Panc1 (cell line): ENCODE measurements at regions not wholly inside any gene's neighbourhood (a gene's known extent, or its start where the extent isn't known, plus 50 kb on each side); places are given as distances from the start of the nearest gene placed in this dataset.

Experiments
- ATAC-seq: fragments of 200-7000 bp; cut with Tn5 transposase; 2 replicates; pipeline ENCODE4 v1.9.1; 2020; ENCODE audit warnings: mild to moderate bottlenecking, moderate library complexity
- BruUV-seq: library from RNA; stranded (reverse); fragments of 400-500 nt; replicated peaks from 2 replicates; lab custom pipeline; 2021; lab: Mats Ljungman, UMichigan
- CTCF ChIA-PET: fragments of 300-600 bp; sonication (Branson Sonifier 250); formaldehyde crosslinking; loops from one replicate; lab custom pipeline; 2022; ENCODE audit warnings: antibody characterized with exemption; lab: Charles Lee
- POLR2A ChIA-PET: fragments of 300-600 bp; sonication (Branson Sonifier 250); formaldehyde crosslinking; loops from one replicate; lab custom pipeline; 2022; ENCODE audit warnings: antibody characterized with exemption; lab: Charles Lee
- DNase-seq: peaks from one replicate; pipeline ENCODE4 v3.0.0-alpha.2; 2010; ENCODE audit warnings: low read depth, low spot score
- H3K27ac ChIP-seq: 2 replicates; pipeline ENCODE4 v1.5.1; 2011; ENCODE audit warnings: mild to moderate bottlenecking, low read length, inconsistent platforms
- H3K27me3 ChIP-seq: fragments of 200-500 bp; sonication (Bioruptor generic); 2 replicates; pipeline ENCODE4 v1.6.0; 2014; ENCODE audit warnings: low read length, inconsistent platforms; ENCODE audit not compliant: control insufficient read depth, insufficient read depth
- H3K36me3 ChIP-seq: fragments of 200-500 bp; sonication (Bioruptor generic); 2 replicates; pipeline ENCODE4 v1.5.1; 2014; ENCODE audit warnings: inconsistent platforms, mild to moderate bottlenecking, low read length, moderate library complexity; ENCODE audit not compliant: control insufficient read depth, insufficient read depth
- H3K4me1 ChIP-seq: 2 replicates; pipeline ENCODE4 v1.5.1; 2011; ENCODE audit warnings: inconsistent platforms, mild to moderate bottlenecking, low read length, moderate library complexity; ENCODE audit not compliant: control insufficient read depth, insufficient read depth
- H3K4me3 ChIP-seq, 2 experiments: 2 replicates each; pipeline ENCODE4 v1.5.1; 2011 to 2012; ENCODE audit warnings: low read depth in 2 of 2, low read length in 2 of 2, mild to moderate bottlenecking in 2 of 2, inconsistent platforms in 1 of 2, moderate library complexity in 1 of 2
- H3K9me3 ChIP-seq: fragments of 200-500 bp; sonication (Bioruptor generic); 2 replicates; pipeline ENCODE4 v1.5.1; 2014; ENCODE audit warnings: low read depth, mild to moderate bottlenecking, inconsistent platforms, low read length, moderate library complexity; ENCODE audit not compliant: control insufficient read depth, insufficient read depth
- POLR2AphosphoS5 ChIP-seq: IDR thresholded peaks from 2 replicates; pipeline ENCODE4 v1.6.1; 2012; ENCODE audit warnings: mild to moderate bottlenecking, low read depth, low read length, moderate library complexity
- SIN3A ChIP-seq: IDR thresholded peaks from 2 replicates; pipeline ENCODE4 v1.6.1; 2012; ENCODE audit warnings: low read depth, mild to moderate bottlenecking, low read length, moderate library complexity, borderline replicate concordance; ENCODE audit not compliant: insufficient read depth
- TCF7L2 ChIP-seq: IDR thresholded peaks from 2 replicates; pipeline ENCODE4 v1.6.1; 2011; ENCODE audit warnings: mild to moderate bottlenecking, low read depth, low read length, inconsistent platforms
- in situ Hi-C: cut with HindIII; loops from 2 replicates; pipeline ENCODE4 v1.10.0; 2016; ENCODE audit warnings: low sequenced_read_pairs, low pct_unique_long_range_greater_than_20kb
- intact Hi-C: fragments of 100-400 bp; cut with micrococcal nuclease; formaldehyde crosslinking; loops from one replicate; pipeline ENCODE4 v1.10.0; 2022; ENCODE audit not compliant: unreplicated experiment
- TF ChIP-seq, protein P1 (sequence below): fragments of 450-650 bp; IDR thresholded peaks from 2 replicates; pipeline ENCODE4 v1.5.1; 2017; ENCODE audit warnings: mild to moderate bottlenecking
- TF ChIP-seq, protein P2 (sequence below), 2 experiments: IDR thresholded peaks; 2 replicates each; pipeline ENCODE4 v1.6.1; 2011 to 2012; ENCODE audit warnings: low read depth in 2 of 2, control low read depth in 1 of 2, low read length in 1 of 2, mild to moderate bottlenecking in 1 of 2, moderate library complexity in 1 of 2; ENCODE audit not compliant: insufficient read depth in 1 of 2

DNA sequence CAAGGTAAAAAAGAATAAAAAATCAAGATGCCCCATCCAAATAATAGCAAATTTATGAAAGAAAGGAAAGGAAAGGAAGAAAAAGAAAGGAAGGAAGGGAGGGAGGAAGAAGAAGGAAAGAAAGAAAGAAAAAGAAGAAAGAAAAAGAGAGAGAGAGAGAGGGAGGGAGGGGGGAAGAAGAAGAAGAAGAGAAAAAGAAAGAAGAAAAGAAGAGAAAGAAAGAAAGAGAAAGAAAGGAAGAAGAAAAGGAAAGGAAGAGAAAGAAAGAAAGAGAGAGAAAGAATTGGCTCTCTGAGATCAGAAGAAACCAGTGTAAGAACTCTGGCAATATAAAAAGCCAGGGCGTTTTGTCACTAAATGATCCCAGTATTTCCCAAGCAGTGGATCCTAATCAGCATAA lies 401.7 kb downstream of the EPHA7 start:
- ChIA-PET CTCF (interaction anchor here (1.0 kb wide), 1 partner anchor 190 kb away, joined by 4 read pairs; no protein-coding TSS in a partner anchor), POLR2A (no interaction called here)
- H3K9me3 ChIP-seq: no peaks in the 10 kb centered on the region
- no peaks in the 10 kb centered on the region for H3K36me3 ChIP-seq
- no peak for ATAC-seq
- H3K27ac ChIP-seq: no peak overlapping the region
- no peaks in the 10 kb centered on the region for H3K27me3 ChIP-seq
- in situ Hi-C loops (no loop called here), intact Hi-C loops (no loop called here)
- H3K4me1 ChIP-seq: no peaks in the 10 kb centered on the region
- no TSS peak for BruUV-seq
- DNase-seq: no peak
- no peak for TF ChIP-seq TCF7L2
- H3K4me3 ChIP-seq: no peak overlapping the region

- in situ Hi-C loops (no loop called here), intact Hi-C loops (no loop called here)
- TF ChIP-seq TCF7L2: no peak
- TF ChIP-seq, protein P1, sequence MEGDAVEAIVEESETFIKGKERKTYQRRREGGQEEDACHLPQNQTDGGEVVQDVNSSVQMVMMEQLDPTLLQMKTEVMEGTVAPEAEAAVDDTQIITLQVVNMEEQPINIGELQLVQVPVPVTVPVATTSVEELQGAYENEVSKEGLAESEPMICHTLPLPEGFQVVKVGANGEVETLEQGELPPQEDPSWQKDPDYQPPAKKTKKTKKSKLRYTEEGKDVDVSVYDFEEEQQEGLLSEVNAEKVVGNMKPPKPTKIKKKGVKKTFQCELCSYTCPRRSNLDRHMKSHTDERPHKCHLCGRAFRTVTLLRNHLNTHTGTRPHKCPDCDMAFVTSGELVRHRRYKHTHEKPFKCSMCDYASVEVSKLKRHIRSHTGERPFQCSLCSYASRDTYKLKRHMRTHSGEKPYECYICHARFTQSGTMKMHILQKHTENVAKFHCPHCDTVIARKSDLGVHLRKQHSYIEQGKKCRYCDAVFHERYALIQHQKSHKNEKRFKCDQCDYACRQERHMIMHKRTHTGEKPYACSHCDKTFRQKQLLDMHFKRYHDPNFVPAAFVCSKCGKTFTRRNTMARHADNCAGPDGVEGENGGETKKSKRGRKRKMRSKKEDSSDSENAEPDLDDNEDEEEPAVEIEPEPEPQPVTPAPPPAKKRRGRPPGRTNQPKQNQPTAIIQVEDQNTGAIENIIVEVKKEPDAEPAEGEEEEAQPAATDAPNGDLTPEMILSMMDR: peak; percentile 24; the same call in 1 of the 2 replicates
- TF ChIP-seq, protein P2, sequence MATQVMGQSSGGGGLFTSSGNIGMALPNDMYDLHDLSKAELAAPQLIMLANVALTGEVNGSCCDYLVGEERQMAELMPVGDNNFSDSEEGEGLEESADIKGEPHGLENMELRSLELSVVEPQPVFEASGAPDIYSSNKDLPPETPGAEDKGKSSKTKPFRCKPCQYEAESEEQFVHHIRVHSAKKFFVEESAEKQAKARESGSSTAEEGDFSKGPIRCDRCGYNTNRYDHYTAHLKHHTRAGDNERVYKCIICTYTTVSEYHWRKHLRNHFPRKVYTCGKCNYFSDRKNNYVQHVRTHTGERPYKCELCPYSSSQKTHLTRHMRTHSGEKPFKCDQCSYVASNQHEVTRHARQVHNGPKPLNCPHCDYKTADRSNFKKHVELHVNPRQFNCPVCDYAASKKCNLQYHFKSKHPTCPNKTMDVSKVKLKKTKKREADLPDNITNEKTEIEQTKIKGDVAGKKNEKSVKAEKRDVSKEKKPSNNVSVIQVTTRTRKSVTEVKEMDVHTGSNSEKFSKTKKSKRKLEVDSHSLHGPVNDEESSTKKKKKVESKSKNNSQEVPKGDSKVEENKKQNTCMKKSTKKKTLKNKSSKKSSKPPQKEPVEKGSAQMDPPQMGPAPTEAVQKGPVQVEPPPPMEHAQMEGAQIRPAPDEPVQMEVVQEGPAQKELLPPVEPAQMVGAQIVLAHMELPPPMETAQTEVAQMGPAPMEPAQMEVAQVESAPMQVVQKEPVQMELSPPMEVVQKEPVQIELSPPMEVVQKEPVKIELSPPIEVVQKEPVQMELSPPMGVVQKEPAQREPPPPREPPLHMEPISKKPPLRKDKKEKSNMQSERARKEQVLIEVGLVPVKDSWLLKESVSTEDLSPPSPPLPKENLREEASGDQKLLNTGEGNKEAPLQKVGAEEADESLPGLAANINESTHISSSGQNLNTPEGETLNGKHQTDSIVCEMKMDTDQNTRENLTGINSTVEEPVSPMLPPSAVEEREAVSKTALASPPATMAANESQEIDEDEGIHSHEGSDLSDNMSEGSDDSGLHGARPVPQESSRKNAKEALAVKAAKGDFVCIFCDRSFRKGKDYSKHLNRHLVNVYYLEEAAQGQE (IDR thresholded peaks at IDR 0.05; ENCODE audit: insufficient read depth in 1 of 2, low read depth in 2 of 2, low read length in 1 of 2): no peak
- no peak for TF ChIP-seq SIN3A
- ATAC-seq (no peak), DNase-seq (no peak)
- no peak overlapping the region for H3K4me3 ChIP-seq
- ChIA-PET POLR2A (no interaction called here), CTCF (interaction anchor here (1.0 kb wide), 1 partner anchor 189 kb away, joined by 4 read pairs; no protein-coding TSS in a partner anchor)
- no peaks in the 10 kb centered on the region for H3K36me3 ChIP-seq
- H3K27me3 ChIP-seq: no peaks in the 10 kb centered on the region
- BruUV-seq: no TSS peak
- no peak overlapping the region for H3K27ac ChIP-seq
- H3K9me3 ChIP-seq: no peaks in the 10 kb centered on the region
- no peaks in the 10 kb centered on the region for H3K4me1 ChIP-seq
These were observed 402.1 kb downstream of the EPHA7 start for GRCh38 chr6:93017213-93017612.

DNA sequence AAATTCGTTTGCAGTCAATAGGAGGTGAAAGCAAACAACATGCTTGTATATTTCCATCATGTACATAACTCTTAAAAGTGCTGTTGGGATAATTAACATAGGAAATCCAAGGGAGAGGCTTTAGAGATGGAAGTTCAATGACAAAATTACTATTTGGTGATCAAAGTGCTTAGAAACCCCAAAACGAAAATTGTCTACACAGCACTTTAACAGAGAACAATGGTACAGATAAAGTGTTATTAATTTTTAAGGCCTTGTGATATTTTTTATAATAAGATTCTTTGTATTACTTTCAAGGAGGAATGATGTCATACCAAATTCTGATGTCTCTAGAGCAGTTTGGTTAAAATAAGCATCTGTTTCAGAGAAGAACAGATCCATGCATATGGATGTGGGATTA lies 406.3 kb downstream of the EPHA7 start:
- no TSS peak for BruUV-seq
- POLR2A ChIA-PET: no interaction called here

More for the DNA sequence above, 406.3 kb downstream of the EPHA7 start:
- Histone ChIP-seq H3K4me3 (no peak overlapping the region), H3K27ac (no peak overlapping the region), H3K9me3 (no peaks in the 10 kb centered on the region), H3K4me1 (no peaks in the 10 kb centered on the region), H3K36me3 (no peaks in the 10 kb centered on the region), H3K27me3 (no peaks in the 10 kb centered on the region)
- DNase-seq: no peak
- intact Hi-C loops: no loop called here
- ATAC-seq: no peak
- no peak for TF ChIP-seq POLR2AphosphoS5
- TF ChIP-seq, protein P2 (IDR thresholded peaks at IDR 0.05; ENCODE audit: insufficient read depth in 1 of 2, low read depth in 2 of 2, low read length in 1 of 2): no peak
- no peak for TF ChIP-seq TCF7L2
- TF ChIP-seq, protein P1: no peak
- TF ChIP-seq SIN3A: no peak
- CTCF ChIA-PET: no interaction called here
- in situ Hi-C loops: no loop called here
